ENCODE measurements at regions not wholly inside any gene's neighbourhood (a gene's known extent, or its start where the extent isn't known, plus 50 kb on each side); places are given as distances from the start of the nearest gene placed in this dataset.
"Not testable (repeated sequence)": the region's sequence is repeated elsewhere in the genome, so short reads cannot be mapped to it uniquely, and the experiment has no call there.

- Histone ChIP-seq H3K4me3 (ENCODE audit: low read length) (no peak overlapping the region), H3K27me3 (ENCODE audit: control insufficient read depth, insufficient read depth, low read length) (peaks cover 7% of the 10 kb centered on the region), H3K27ac (ENCODE audit: low read length) (no peak overlapping the region), H3K36me3 (ENCODE audit: control insufficient read depth, insufficient read depth, low read length) (no peaks in the 10 kb centered on the region), H3K4me1 (ENCODE audit: control insufficient read depth, insufficient read depth, low read length) (no peaks in the 10 kb centered on the region), H3K9me3 (replicated peaks; ENCODE audit: control insufficient read depth, low read depth, low read length) (no peaks in the 10 kb centered on the region)
- 52% methylated on average over 3 of the region's 9 CpGs for WGBS (ENCODE audit: insufficient coverage)
- DNase-seq: no peak
Measured at GRCh38 chr1:30371179-30371788, 352.1 kb downstream of the MATN1 start.

DNA sequence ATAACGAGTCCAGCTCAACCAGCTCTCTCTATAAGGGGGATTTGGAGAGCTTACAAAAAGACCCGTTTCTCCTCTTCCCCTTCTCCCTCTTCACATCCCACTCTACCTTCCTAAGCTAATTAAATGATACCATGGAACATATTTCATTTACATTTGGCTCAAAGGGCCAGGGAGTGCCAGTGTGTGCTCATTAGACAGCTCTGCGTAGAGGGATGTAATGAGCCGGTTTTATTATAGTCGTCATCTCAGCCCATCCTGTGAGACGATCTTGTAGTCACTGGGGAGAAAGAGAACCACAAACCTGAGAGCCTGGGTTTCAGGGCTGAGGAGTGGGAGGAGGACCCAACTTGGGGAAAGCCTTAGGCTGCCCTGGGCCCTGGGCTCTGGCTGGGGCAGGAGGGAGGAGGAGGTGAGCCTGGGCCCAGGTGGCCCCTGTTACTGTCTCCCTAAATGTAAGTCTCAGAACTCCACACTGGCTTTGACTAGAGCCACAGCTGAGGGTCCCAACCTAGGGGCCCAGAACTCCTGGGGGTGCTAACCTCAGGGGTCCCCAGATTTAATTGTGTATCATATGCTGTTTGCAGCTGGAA, 354.6 kb downstream of the MATN1 start:
- WGBS (ENCODE audit: insufficient coverage): 49% methylated on average over 4 of the region's 6 CpGs
- no peak overlapping the region for H3K4me3 ChIP-seq (ENCODE audit: low read length)
- H3K27me3 ChIP-seq (ENCODE audit: control insufficient read depth, insufficient read depth, low read length): peaks cover 5% of the 10 kb centered on the region
- H3K9me3 ChIP-seq (replicated peaks; ENCODE audit: control insufficient read depth, low read depth, low read length): no peaks in the 10 kb centered on the region
- H3K4me1 ChIP-seq (ENCODE audit: control insufficient read depth, insufficient read depth, low read length): no peaks in the 10 kb centered on the region
- H3K36me3 ChIP-seq (ENCODE audit: control insufficient read depth, insufficient read depth, low read length): no peaks in the 10 kb centered on the region
- H3K27ac ChIP-seq (ENCODE audit: low read length): no peak overlapping the region
- no peak for DNase-seq

GRCh38 chr1:30366911-30367310, 356.5 kb downstream of the MATN1 start:
- WGBS (ENCODE audit: insufficient coverage): 87% methylated on average over 2 of the region's 5 CpGs

DNA sequence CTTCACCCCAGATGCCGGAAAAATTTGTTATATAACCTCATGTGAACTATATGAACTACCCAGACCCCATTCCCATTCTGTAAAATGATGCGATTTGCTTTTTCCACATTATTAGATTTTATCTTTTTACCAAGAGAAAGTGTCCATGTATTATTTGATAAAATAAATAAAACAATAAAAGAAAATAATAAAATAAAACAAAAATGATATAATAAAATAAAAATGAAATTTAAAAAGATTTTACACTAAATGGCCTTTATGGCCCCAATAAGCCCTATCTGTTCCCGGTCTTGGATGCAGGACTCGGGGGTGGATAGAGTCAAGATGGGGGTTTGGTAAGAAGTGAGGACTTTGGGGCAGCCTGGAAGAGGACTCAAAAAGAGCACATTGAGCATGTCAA, 357.2 kb downstream of the MATN1 start:
- no peaks in the 10 kb centered on the region for H3K27me3 ChIP-seq (ENCODE audit: control insufficient read depth, insufficient read depth, low read length)
- no peak for DNase-seq
- no peaks in the 10 kb centered on the region for H3K9me3 ChIP-seq (replicated peaks; ENCODE audit: control insufficient read depth, low read depth, low read length)
- whole genome bisulfite sequencing (ENCODE audit: insufficient coverage): no CpG with 5 or more reads among the region's 4 CpGs
- H3K27ac ChIP-seq (ENCODE audit: low read length): no peak overlapping the region
- no peak overlapping the region for H3K4me3 ChIP-seq (ENCODE audit: low read length)
- H3K4me1 ChIP-seq (ENCODE audit: control insufficient read depth, insufficient read depth, low read length): no peaks in the 10 kb centered on the region
- H3K36me3 ChIP-seq (ENCODE audit: control insufficient read depth, insufficient read depth, low read length): no peaks in the 10 kb centered on the region

More at GRCh38 chr1:30366911-30367310, 356.5 kb downstream of the MATN1 start:
- H3K27me3 ChIP-seq (ENCODE audit: control insufficient read depth, insufficient read depth, low read length): no peaks in the 10 kb centered on the region
- H3K4me3 ChIP-seq (ENCODE audit: low read length): no peak overlapping the region
- H3K9me3 ChIP-seq (replicated peaks; ENCODE audit: control insufficient read depth, low read depth, low read length): no peaks in the 10 kb centered on the region
- no peaks in the 10 kb centered on the region for H3K4me1 ChIP-seq (ENCODE audit: control insufficient read depth, insufficient read depth, low read length)
- DNase-seq: no peak
- H3K27ac ChIP-seq (ENCODE audit: low read length): no peak overlapping the region
- no peaks in the 10 kb centered on the region for H3K36me3 ChIP-seq (ENCODE audit: control insufficient read depth, insufficient read depth, low read length)

- WGBS (ENCODE audit: insufficient coverage): 40% methylated on average over 1 of the region's 3 CpGs
- no peaks in the 10 kb centered on the region for H3K36me3 ChIP-seq (ENCODE audit: control insufficient read depth, insufficient read depth, low read length)
- H3K9me3 ChIP-seq (replicated peaks; ENCODE audit: control insufficient read depth, low read depth, low read length): no peaks in the 10 kb centered on the region
- DNase-seq: no peak
- H3K4me3 ChIP-seq (ENCODE audit: low read length): no peak overlapping the region
- no peaks in the 10 kb centered on the region for H3K27me3 ChIP-seq (ENCODE audit: control insufficient read depth, insufficient read depth, low read length)
- no peak overlapping the region for H3K27ac ChIP-seq (ENCODE audit: low read length)
- H3K4me1 ChIP-seq (ENCODE audit: control insufficient read depth, insufficient read depth, low read length): no peaks in the 10 kb centered on the region
Measured at GRCh38 chr1:30365596-30365995, 357.8 kb downstream of the MATN1 start.

DNA sequence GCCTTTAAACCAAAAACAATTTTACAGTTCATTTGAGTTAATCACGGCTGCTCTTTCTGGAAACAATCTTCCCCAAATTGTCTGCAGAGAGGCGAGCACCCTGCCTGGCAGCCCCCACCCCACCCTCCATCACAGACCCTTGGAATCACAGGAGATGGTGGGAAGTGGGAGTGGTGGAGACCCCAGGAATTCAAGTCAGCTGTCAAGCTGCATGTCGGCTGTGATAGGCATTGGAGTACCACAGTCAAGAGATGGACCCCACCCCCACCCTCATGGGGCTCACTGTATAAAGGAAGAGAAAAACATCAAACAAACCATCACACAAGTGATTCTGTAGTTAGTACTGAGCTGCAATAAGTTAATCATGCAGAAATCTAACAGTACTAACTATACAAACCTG, 360.4 kb downstream of the MATN1 start:
- DNase-seq: no peak
- H3K27ac ChIP-seq (ENCODE audit: low read length): no peak overlapping the region
- H3K36me3 ChIP-seq (ENCODE audit: control insufficient read depth, insufficient read depth, low read length): no peaks in the 10 kb centered on the region
- peaks cover 8% of the 10 kb centered on the region for H3K27me3 ChIP-seq (ENCODE audit: control insufficient read depth, insufficient read depth, low read length)
- WGBS (ENCODE audit: insufficient coverage): no CpG with 5 or more reads among the region's 3 CpGs
- H3K9me3 ChIP-seq (replicated peaks; ENCODE audit: control insufficient read depth, low read depth, low read length): no peaks in the 10 kb centered on the region
- H3K4me1 ChIP-seq (ENCODE audit: control insufficient read depth, insufficient read depth, low read length): no peaks in the 10 kb centered on the region
- no peak overlapping the region for H3K4me3 ChIP-seq (ENCODE audit: low read length)

DNA sequence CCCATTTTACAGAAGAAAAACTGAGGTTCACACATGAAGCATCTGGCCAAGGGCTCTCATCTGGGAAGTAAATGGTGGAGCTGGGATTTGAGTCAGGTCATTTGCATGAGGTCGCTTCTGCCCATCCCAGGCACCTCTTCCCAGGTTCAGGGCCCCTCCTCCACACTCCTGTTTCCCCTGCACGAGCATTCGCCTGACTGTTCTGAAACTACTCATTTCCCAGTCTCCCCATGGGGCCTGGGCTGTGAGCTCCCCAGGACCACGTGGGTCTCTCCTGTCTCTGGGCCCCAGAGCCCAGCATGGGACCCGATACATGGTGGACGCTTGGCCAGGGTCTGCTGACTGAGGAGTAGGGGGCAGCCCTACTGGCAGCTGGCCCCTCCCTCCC, 360.8 kb downstream of the MATN1 start:
- Histone ChIP-seq H3K27me3 (ENCODE audit: control insufficient read depth, insufficient read depth, low read length) (peaks cover 8% of the 10 kb centered on the region), H3K36me3 (ENCODE audit: control insufficient read depth, insufficient read depth, low read length) (no peaks in the 10 kb centered on the region), H3K9me3 (replicated peaks; ENCODE audit: control insufficient read depth, low read depth, low read length) (no peaks in the 10 kb centered on the region), H3K4me3 (ENCODE audit: low read length) (no peak overlapping the region), H3K27ac (ENCODE audit: low read length) (no peak overlapping the region), H3K4me1 (ENCODE audit: control insufficient read depth, insufficient read depth, low read length) (no peaks in the 10 kb centered on the region)
- 53% methylated on average over 3 of the region's 6 CpGs for WGBS (ENCODE audit: insufficient coverage)
- DNase-seq: no peak

GRCh38 chr1:30361890-30362602, 361.3 kb downstream of the MATN1 start:
- H3K9me3 ChIP-seq (replicated peaks; ENCODE audit: control insufficient read depth, low read depth, low read length); DNase-seq; H3K27me3 ChIP-seq (ENCODE audit: control insufficient read depth, insufficient read depth, low read length); H3K4me1 ChIP-seq (ENCODE audit: control insufficient read depth, insufficient read depth, low read length); H3K36me3 ChIP-seq (ENCODE audit: control insufficient read depth, insufficient read depth, low read length); H3K4me3 ChIP-seq (ENCODE audit: low read length); H3K27ac ChIP-seq (ENCODE audit: low read length): not testable (repeated sequence)
- 50% methylated on average over 7 of the region's 10 CpGs for WGBS (ENCODE audit: insufficient coverage)

- H3K4me1 ChIP-seq (ENCODE audit: control insufficient read depth, insufficient read depth, low read length): no peaks in the 10 kb centered on the region
- no peak overlapping the region for H3K4me3 ChIP-seq (ENCODE audit: low read length)
- H3K36me3 ChIP-seq (ENCODE audit: control insufficient read depth, insufficient read depth, low read length): no peaks in the 10 kb centered on the region
- 85% methylated on average over 6 of the region's 7 CpGs for WGBS (ENCODE audit: insufficient coverage)
- H3K27me3 ChIP-seq (ENCODE audit: control insufficient read depth, insufficient read depth, low read length): peaks cover 8% of the 10 kb centered on the region
- DNase-seq: no peak
- H3K27ac ChIP-seq (ENCODE audit: low read length): no peak overlapping the region
- no peaks in the 10 kb centered on the region for H3K9me3 ChIP-seq (replicated peaks; ENCODE audit: control insufficient read depth, low read depth, low read length)
Measured at GRCh38 chr1:30360753-30361152, 362.6 kb downstream of the MATN1 start.

DNA sequence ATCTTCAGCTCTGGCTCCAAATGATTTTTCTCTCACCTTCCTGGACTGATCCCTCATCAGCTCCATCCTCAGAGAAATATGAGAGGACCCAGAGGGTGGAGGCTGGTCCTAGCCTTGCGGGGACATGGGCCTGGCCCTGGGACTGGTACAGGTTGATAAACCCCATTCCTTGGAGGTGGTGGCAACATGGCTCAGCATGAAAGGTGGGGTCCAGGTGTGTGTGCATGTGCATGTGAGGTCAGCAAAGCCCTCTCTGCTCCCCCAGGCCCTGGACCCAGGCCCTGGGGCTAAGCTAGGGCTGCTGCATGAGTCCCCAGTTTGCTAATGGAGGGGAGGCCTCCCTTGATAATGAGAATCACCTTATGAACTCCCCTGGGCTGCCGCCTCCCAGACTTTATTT, 363.1 kb downstream of the MATN1 start:
- Histone ChIP-seq H3K27me3 (ENCODE audit: control insufficient read depth, insufficient read depth, low read length) (peaks cover 8% of the 10 kb centered on the region), H3K27ac (ENCODE audit: low read length) (no peak overlapping the region), H3K9me3 (replicated peaks; ENCODE audit: control insufficient read depth, low read depth, low read length) (no peaks in the 10 kb centered on the region), H3K4me3 (ENCODE audit: low read length) (no peak overlapping the region), H3K4me1 (ENCODE audit: control insufficient read depth, insufficient read depth, low read length) (no peaks in the 10 kb centered on the region), H3K36me3 (ENCODE audit: control insufficient read depth, insufficient read depth, low read length) (no peaks in the 10 kb centered on the region)
- no peak for DNase-seq
- WGBS (ENCODE audit: insufficient coverage): 67% methylated on average over 1 of the region's 2 CpGs
